T-helper 2 cell treated with Interferon-gamma antibody and Interleukin-4, amounts not matched to agents 100 ng/mL and 5 ng/mL, for 36 hours (primary cell): ENCODE measurements at regions not wholly inside any gene's neighbourhood (a gene's known extent, or its start where the extent isn't known, plus 50 kb on each side); places are given as distances from the start of the nearest gene placed in this dataset.
"Not testable (repeated sequence)": the region's sequence is repeated elsewhere in the genome, so short reads cannot be mapped to it uniquely, and the experiment has no call there.

Experiments
- intact Hi-C: fragments of 100-400 bp; cut with micrococcal nuclease; formaldehyde crosslinking; loops from one replicate; pipeline ENCODE4 v1.15.1; 2023

DNA sequence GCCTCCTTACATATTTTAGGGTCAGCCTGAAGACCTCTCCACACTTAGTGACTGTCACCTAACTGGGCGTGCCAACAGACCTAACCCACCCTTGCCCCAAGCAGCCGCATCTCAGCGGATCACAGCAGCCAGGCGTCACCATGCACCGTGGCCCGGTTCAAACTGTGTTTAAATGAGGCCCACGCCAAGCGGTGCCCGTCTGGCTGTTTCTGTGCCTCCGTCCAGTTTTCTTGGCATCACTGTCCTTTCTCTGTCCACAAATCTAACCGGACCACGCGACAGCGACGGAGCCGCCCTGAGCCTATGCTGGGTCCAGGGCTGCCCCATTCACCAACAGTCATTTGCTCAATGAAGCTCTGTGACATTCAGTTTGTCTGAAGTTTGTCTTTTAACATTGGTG lies 393.3 kb downstream of the THBS2 start:
- intact Hi-C loops = no loop called here

DNA sequence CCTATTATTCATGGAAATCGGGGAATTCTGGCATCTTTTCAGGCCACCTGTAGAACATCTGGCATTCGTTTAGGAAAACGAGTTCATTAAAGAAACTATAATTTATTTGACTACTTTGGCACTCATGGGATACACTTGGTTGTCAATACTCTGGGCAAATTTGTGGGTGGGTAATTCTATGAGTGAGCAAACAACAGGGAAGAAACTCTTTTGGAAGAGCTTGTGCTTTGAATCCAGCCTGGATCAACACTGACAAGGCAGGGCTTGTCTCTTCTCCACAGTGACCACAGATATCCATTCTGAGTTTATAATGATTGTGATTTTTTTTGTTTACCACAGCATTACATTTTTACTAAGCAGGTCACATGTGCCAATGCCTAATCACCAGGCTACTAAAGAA lies 394.7 kb downstream of the THBS2 start:
- intact Hi-C loops = no loop called here

DNA sequence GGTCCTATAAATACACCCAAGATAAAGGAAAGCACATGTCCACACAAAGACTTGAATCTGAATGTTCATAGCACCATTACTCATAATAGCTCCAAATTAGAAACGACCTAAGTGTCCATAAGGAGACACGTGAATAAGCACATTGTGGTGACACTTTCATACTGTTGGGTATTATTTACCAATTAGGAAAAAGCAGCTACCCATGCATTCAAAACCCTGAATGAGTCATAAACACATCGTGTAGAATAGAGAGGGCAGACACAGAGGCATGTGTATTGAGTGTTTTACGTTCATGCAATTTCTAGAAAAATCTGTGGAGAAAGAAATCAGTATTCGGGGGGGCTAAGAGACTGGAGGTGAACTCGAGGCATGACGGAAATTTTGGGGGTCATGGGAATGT lies 396.7 kb downstream of the THBS2 start:
- intact Hi-C loops = no loop called here

GRCh38 chr6:168852376-168852884 lies 401.2 kb downstream of the THBS2 start:
- intact Hi-C loops = no loop called here

- intact Hi-C loops = no loop called here
Measured at GRCh38 chr6:168851460-168852375, 401.9 kb downstream of the THBS2 start.

DNA sequence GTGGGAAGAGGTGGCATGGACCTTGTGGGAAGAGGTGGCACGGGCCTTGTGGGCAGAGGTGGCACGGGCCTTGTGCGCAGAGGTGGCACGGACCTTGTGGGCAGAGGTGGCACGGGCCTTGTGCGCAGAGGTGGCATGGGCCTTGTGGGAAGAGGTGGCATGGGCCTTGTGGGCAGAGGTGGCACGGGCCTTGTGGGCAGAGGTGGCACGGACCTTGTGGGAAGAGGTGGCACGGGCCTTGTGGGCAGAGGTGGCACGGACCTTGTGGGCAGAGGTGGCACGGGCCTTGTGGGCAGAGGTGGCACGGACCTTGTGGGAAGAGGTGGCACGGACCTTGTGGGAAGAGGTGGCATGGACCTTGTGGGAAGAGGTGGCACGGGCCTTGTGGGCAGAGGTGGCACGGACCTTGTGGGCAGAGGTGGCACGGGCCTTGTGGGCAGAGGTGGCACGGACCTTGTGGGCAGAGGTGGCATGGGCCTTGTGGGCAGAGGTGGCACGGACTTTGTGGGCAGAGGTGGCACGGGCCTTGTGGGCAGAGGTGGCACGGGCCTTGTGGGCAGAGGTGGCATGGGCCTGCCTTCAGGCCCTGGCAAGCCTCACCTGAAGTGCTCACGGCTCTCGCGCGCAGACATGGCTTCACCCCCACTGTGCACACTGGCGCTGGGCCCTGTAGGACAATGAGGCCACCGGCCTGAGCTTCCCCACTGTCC lies 403.5 kb downstream of the THBS2 start:
- intact Hi-C loops = not testable (repeated sequence)

- intact Hi-C loops = no loop called here
Measured at GRCh38 chr6:168849459-168849858, 404.2 kb downstream of the THBS2 start.

GRCh38 chr6:168848797-168849196 lies 404.8 kb downstream of the THBS2 start:
- intact Hi-C loops = no loop called here

DNA sequence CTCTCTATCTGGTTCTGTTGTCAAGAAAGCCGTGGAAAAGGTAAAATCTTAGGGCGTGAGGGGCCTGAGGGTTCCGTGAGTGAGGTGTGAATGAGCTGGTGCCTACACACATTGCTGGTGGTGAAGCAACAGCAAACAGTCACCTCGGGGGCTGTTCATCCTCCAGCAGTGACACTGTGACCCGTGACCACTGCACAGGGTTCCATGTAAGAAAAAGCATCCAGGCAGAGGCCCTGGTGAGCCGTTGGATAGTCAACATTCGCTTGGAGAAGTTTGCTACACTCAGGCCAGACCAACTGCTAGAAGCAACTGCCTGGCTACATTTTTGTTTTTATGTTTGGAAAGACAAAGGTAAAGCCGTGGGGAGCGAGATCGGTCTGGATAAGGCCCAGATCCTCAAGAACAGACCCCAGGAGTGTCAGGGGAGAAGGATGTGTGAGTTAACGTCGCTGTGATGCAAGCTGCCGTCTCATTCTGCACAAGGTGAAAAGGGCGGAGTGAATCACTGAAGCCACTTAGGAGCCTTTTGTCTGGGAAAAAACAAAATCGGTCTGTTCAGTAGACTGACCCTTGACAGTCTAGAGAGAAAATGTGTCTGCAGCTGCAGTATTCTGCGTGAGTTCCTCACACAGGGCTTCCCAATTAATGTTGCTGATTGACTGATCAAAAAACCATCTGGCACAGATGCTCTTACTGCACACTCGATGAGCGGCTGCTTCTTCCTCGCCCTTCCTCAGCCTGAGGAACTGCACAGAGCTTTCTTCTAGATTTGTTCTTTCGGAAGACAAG lies 404.0 kb downstream of the SMOC2 start:
- intact Hi-C loops = no loop called here

GRCh38 chr6:168842632-168843212 lies 401.7 kb downstream of the SMOC2 start:
- intact Hi-C loops = not testable (repeated sequence)

GRCh38 chr6:168841609-168842278 lies 400.8 kb downstream of the SMOC2 start:
- intact Hi-C loops = no loop called here

DNA sequence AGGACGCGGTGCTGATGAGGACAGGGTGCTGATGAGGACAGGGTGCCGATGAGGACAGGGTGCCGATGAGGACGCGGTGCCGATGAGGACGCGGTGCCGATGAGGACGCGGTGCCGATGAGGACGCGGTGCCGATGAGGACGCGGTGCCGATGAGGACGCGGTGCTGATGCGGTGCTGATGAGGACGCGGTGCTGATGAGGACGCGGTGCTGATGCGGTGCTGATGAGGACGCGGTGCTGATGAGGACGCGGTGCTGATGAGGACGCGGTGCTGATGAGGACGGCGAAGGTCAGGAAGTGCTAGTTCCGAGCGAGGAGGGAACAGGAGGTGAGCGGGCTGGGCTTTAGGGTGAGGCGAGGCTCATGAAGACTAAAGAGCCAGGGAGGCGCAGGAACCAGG lies 399.9 kb downstream of the SMOC2 start:
- intact Hi-C loops = not testable (repeated sequence)

- intact Hi-C loops = not testable (repeated sequence)
Measured at GRCh38 chr6:168840299-168840698, 399.3 kb downstream of the SMOC2 start.

DNA sequence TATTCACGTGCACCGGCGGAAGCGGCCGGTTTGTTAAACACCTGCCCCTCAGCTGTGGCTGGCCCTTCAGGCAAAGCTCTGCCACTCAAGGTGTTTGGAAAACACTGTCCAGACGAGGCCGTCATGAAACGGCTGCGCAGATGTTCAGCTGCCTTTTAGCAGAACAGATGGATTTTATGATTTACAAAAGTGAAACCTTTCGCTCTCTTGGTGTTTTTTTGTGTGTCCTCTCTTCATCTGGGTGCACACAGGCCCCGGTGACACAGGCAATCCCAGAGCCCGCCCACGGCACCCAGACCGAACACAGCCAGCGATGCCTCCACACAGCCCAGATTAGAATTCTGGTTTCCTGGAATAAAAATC lies 397.0 kb downstream of the SMOC2 start:
- intact Hi-C loops = no loop called here

DNA sequence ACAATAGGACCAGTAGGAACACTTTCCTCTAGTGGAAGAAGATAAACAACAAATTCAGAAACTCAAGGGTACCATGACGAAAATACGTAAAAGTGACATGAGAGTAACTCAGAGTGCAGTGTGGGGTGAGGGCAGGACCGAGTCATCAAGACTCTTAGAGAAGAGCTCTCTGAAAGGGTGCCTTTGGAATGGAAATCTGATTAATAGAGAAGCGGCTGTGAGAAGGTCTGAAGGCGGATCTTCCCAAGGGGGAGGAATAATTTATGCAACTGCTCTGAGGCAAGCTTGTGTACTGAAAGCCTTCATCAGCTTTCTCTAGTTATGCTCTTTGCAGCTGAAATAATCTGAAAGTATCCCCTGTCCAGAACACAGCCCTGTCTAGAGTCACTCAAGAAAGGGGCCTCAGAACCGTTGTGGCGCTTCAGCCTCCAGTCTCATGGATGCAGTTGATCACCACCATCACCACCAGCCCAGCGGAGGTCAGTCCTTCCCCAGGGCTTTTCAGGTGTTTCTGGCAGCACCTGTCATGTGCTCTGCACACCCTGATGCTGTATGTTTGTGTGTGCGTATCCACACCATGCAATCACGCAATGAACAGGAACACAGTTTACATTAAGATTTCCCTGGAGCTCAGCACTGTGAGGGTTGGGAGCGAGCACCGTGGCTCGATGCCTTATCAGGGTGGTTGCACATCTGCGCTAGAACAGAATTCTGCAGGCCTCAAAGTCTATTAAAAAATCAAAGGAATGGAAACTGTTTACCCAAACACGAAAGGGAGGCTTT lies 396.5 kb downstream of the SMOC2 start:
- intact Hi-C loops = no loop called here

DNA sequence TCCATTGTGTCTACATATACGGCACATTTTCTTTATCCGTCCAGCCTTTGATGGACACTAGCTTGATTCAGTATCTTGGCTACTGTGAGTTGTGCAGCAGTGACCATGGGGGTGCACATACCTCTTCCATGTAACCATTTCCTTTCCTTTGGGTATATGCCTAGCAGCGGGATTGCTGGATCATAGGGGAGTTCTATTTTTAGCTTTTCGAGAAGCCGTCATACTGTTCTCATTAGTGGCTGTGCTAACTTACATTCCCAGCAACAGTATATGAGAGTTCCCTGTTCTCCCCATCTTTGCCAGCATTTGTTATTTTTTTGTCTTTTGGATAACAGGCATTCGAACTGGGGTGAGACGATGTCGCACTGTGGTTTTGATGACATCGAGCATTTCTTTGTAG lies 395.0 kb downstream of the SMOC2 start:
- intact Hi-C loops = no loop called here

GRCh38 chr6:168834801-168835200 lies 393.8 kb downstream of the SMOC2 start:
- intact Hi-C loops = no loop called here

- intact Hi-C loops = no loop called here
Measured at GRCh38 chr6:168834042-168834587, 393.1 kb downstream of the SMOC2 start.

DNA sequence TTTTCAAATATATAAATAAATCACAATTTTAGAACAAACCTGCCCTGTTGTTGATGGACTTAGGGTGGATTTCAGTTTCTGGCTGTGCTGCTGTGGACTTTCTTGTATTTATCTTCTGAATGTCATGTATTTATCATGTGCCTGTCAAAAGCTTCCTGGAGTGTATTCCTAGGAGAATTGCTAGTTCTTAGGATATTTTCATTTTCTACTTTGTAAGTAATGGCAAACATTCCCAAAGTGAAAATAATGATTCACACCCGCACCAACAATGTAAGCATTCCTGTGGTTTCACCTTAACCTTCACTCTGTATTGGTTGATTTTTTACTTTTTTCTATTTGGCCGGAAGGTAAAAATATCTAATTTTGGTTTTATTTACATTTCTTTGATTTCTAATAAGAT lies 387.8 kb downstream of the SMOC2 start:
- intact Hi-C loops = no loop called here

GRCh38 chr6:168828035-168828434 lies 387.1 kb downstream of the SMOC2 start:
- intact Hi-C loops = no loop called here
